ENCODE measurements at regions not wholly inside any gene's neighbourhood (a gene's known extent, or its start where the extent isn't known, plus 50 kb on each side); places are given as distances from the start of the nearest gene placed in this dataset.

GRCh38 chr5:112112346-112112745 lies 306.7 kb downstream of the EPB41L4A start:
- ATAC-seq (no peak), DNase-seq (no peak)
- Histone ChIP-seq H3K9ac (ENCODE audit: low read length) (no peak overlapping the region), H3K27me3 (ENCODE audit: low read length) (no peaks in the 10 kb centered on the region), H4K20me1 (ENCODE audit: low read length) (no peaks in the 10 kb centered on the region), H3K79me2 (ENCODE audit: low read length) (no peaks in the 10 kb centered on the region), H3K4me3 (ENCODE audit: low read length) (no peak overlapping the region), H2AFZ (ENCODE audit: low read length) (no peak overlapping the region), H3K27ac (ENCODE audit: low read length) (no peak overlapping the region), H3K9me3 (ENCODE audit: low read length) (no peaks in the 10 kb centered on the region), H3K4me1 (ENCODE audit: insufficient read depth, low read length) (peaks cover 9% of the 10 kb centered on the region), H3K36me3 (ENCODE audit: low read depth, low read length) (no peaks in the 10 kb centered on the region), H3K9me2 (replicated peaks; ENCODE audit: low read length) (no peaks in the 10 kb centered on the region), H3F3A (ENCODE audit: low read length, unreplicated experiment) (no peaks in the 10 kb centered on the region), H3K4me2 (ENCODE audit: low read length) (no peak overlapping the region)
- no peak for TF ChIP-seq EZH2 (IDR thresholded peaks at IDR 0.05; ENCODE audit: low read length, unreplicated experiment)
- TF ChIP-seq CTCF (conservative IDR thresholded peaks at IDR 0.05; ENCODE audit: low read depth, low read length) = no peak
- no peak for TF ChIP-seq EZH2phosphoT487 (IDR thresholded peaks at IDR 0.05; ENCODE audit: borderline replicate concordance, low read length)
- ChIA-PET POLR2A (ENCODE audit: unreplicated experiment) (no interaction called here), CTCF (no interaction called here)
- intact Hi-C loops (cut with micrococcal nuclease) = no loop called here
- no TSS peak for BruUV-seq (replicated peaks)

- no peaks in the 10 kb centered on the region for H3K9me2 ChIP-seq (replicated peaks; ENCODE audit: low read length)
- H3K79me2 ChIP-seq (ENCODE audit: low read length) = no peaks in the 10 kb centered on the region
- H3K36me3 ChIP-seq (ENCODE audit: low read depth, low read length) = no peaks in the 10 kb centered on the region
- H3K4me1 ChIP-seq (ENCODE audit: insufficient read depth, low read length) = peaks cover 9% of the 10 kb centered on the region
- no peak overlapping the region for H3K27ac ChIP-seq (ENCODE audit: low read length)
- BruUV-seq (replicated peaks) = no TSS peak
- intact Hi-C loops (cut with micrococcal nuclease) = no loop called here
- no peaks in the 10 kb centered on the region for H4K20me1 ChIP-seq (ENCODE audit: low read length)
- H3K9me3 ChIP-seq (ENCODE audit: low read length) = no peaks in the 10 kb centered on the region
- no peak overlapping the region for H3K4me3 ChIP-seq (ENCODE audit: low read length)
- TF ChIP-seq CTCF (conservative IDR thresholded peaks at IDR 0.05; ENCODE audit: low read depth, low read length) = no peak
- TF ChIP-seq EZH2phosphoT487 (IDR thresholded peaks at IDR 0.05; ENCODE audit: borderline replicate concordance, low read length) = no peak
- TF ChIP-seq EZH2 (IDR thresholded peaks at IDR 0.05; ENCODE audit: low read length, unreplicated experiment) = no peak
- DNase-seq (peak; percentile 71), ATAC-seq (peak; percentile 35)
- CTCF ChIA-PET = no interaction called here
- no peak overlapping the region for H2AFZ ChIP-seq (ENCODE audit: low read length)
- H3F3A ChIP-seq (ENCODE audit: low read length, unreplicated experiment) = no peaks in the 10 kb centered on the region
- POLR2A ChIA-PET (ENCODE audit: unreplicated experiment) = no interaction called here
- no peak overlapping the region for H3K9ac ChIP-seq (ENCODE audit: low read length)
- no peaks in the 10 kb centered on the region for H3K27me3 ChIP-seq (ENCODE audit: low read length)
- H3K4me2 ChIP-seq (ENCODE audit: low read length) = no peak overlapping the region
Measured at GRCh38 chr5:112109331-112110007, 309.6 kb downstream of the EPB41L4A start.

- intact Hi-C loops (cut with micrococcal nuclease) = no loop called here
- Histone ChIP-seq H3F3A (ENCODE audit: low read length, unreplicated experiment) (no peaks in the 10 kb centered on the region), H4K20me1 (ENCODE audit: low read length) (no peaks in the 10 kb centered on the region), H3K4me1 (ENCODE audit: insufficient read depth, low read length) (peaks cover 9% of the 10 kb centered on the region), H3K4me2 (ENCODE audit: low read length) (no peak overlapping the region), H3K9ac (ENCODE audit: low read length) (no peak overlapping the region), H3K4me3 (ENCODE audit: low read length) (no peak overlapping the region), H3K9me2 (replicated peaks; ENCODE audit: low read length) (no peaks in the 10 kb centered on the region), H3K36me3 (ENCODE audit: low read depth, low read length) (no peaks in the 10 kb centered on the region), H3K79me2 (ENCODE audit: low read length) (no peaks in the 10 kb centered on the region), H3K27me3 (ENCODE audit: low read length) (no peaks in the 10 kb centered on the region), H2AFZ (ENCODE audit: low read length) (no peak overlapping the region), H3K27ac (ENCODE audit: low read length) (no peak overlapping the region), H3K9me3 (ENCODE audit: low read length) (no peaks in the 10 kb centered on the region)
- no TSS peak for BruUV-seq (replicated peaks)
- ATAC-seq (peak; percentile 58), DNase-seq (peak; percentile 42)
- ChIA-PET POLR2A (ENCODE audit: unreplicated experiment) (no interaction called here), CTCF (no interaction called here)
- TF ChIP-seq EZH2 (IDR thresholded peaks at IDR 0.05; ENCODE audit: low read length, unreplicated experiment) = no peak
- no peak for TF ChIP-seq CTCF (conservative IDR thresholded peaks at IDR 0.05; ENCODE audit: low read depth, low read length)
- no peak for TF ChIP-seq EZH2phosphoT487 (IDR thresholded peaks at IDR 0.05; ENCODE audit: borderline replicate concordance, low read length)
Measured at GRCh38 chr5:112106878-112107277, 312.2 kb downstream of the EPB41L4A start.
